ENCODE measurements at regions not wholly inside any gene's neighbourhood (a gene's known extent, or its start where the extent isn't known, plus 50 kb on each side); places are given as distances from the start of the nearest gene placed in this dataset.

DNA sequence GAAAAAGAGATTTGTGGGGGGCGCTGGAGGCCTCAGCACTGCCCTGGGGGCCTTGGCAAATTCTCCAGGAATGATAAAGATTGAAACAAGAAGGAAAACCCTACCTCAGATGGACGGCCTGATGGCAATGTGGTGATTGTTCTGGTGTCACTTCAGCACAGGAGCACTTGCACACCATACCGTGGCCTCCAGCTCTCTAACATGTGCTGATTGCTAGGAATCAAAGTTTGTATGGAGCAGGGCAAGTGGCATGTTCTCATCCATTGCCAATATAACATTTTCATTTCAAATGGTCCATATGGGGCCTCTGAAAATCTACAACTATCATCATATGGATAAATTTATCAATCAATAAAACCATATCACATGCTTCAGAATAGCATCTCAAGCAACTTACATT, 253.0 kb downstream of the DEPDC1B start:
- TF ChIP-seq, protein P1, sequence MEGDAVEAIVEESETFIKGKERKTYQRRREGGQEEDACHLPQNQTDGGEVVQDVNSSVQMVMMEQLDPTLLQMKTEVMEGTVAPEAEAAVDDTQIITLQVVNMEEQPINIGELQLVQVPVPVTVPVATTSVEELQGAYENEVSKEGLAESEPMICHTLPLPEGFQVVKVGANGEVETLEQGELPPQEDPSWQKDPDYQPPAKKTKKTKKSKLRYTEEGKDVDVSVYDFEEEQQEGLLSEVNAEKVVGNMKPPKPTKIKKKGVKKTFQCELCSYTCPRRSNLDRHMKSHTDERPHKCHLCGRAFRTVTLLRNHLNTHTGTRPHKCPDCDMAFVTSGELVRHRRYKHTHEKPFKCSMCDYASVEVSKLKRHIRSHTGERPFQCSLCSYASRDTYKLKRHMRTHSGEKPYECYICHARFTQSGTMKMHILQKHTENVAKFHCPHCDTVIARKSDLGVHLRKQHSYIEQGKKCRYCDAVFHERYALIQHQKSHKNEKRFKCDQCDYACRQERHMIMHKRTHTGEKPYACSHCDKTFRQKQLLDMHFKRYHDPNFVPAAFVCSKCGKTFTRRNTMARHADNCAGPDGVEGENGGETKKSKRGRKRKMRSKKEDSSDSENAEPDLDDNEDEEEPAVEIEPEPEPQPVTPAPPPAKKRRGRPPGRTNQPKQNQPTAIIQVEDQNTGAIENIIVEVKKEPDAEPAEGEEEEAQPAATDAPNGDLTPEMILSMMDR (conservative IDR thresholded peaks at IDR 0.05 in 1 of 2, IDR thresholded peaks at IDR 0.05 in 1 of 2; ENCODE audit: low read depth in 1 of 2, low read length in 2 of 2): no peak
- no peak for TF ChIP-seq EZH2 (IDR thresholded peaks at IDR 0.05; ENCODE audit: low read length, missing control alignments)
